ENCODE measurements at regions not wholly inside any gene's neighbourhood (a gene's known extent, or its start where the extent isn't known, plus 50 kb on each side); places are given as distances from the start of the nearest gene placed in this dataset.

DNA sequence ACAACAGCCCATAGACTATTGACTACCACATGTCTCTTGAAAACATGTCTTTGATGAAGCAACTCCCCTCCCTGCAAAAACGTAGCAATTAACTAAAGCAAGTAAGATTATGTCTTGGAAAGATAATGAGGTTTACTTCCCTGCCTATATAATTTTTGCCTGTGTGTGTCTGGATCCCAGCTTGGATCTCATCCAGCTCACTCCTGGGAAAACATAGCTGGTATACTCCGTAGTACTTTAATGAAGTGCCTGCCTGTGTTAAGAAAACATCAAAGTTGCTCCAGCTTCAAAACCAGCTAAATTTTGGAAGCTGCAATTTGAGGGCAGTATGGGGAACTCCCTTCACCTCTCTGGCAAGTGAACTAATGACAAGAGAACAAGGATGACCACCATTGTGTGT is 182.6 kb upstream of the C9orf72 start:
- Histone ChIP-seq H3K4me3 (no peak overlapping the region), H3K9me3 (replicated peaks; ENCODE audit: control insufficient read depth, insufficient read depth, low read length) (no peaks in the 10 kb centered on the region), H3K4me1 (ENCODE audit: control insufficient read depth, insufficient read depth, low read length) (no peaks in the 10 kb centered on the region), H3K4me2 (ENCODE audit: control insufficient read depth, insufficient read depth) (no peak overlapping the region), H2AFZ (ENCODE audit: control insufficient read depth, low read depth, low read length) (no peak overlapping the region), H3K27me3 (replicated peaks in 1 of 2; ENCODE audit: control insufficient read depth in 2 of 2, insufficient read depth in 2 of 2, low read length in 1 of 2) (no peaks in the 10 kb centered on the region), H3K27ac (ENCODE audit: control insufficient read depth, insufficient read depth) (no peak overlapping the region), H3K36me3 (ENCODE audit: control insufficient read depth in 2 of 2, insufficient read depth in 2 of 2, low read length in 1 of 2) (no peaks in the 10 kb centered on the region), H4K20me1 (ENCODE audit: control insufficient read depth, insufficient read depth) (no peaks in the 10 kb centered on the region), H3K79me2 (ENCODE audit: control insufficient read depth, insufficient read depth, low read length) (no peaks in the 10 kb centered on the region), H3K9ac (ENCODE audit: control insufficient read depth, insufficient read depth, low read length) (no peak overlapping the region)
- FAIRE-seq (no peak), DNase-seq (ENCODE audit: low read depth, low spot score) (no peak), ATAC-seq (no peak)
- BruUV-seq (replicated peaks): no TSS peak
- intact Hi-C loops (cut with micrococcal nuclease; ENCODE audit: unreplicated experiment) (no loop called here), in situ Hi-C loops (cut with MboI) (no loop called here)
- POLR2A ChIA-PET: no interaction called here
- RAD21 ChIA-PET (ENCODE audit: unreplicated experiment): no interaction called here
- CTCF ChIA-PET: interaction anchor here (1.5 kb wide), 1 partner anchor 9 kb away, joined by 3 read pairs; no protein-coding TSS in a partner anchor
- SMC1A ChIA-PET (ENCODE audit: uncharacterized antibody, unreplicated experiment): interaction anchor here (0.5 to 1.0 kb wide), 3 partner anchors 29 to 120 kb away, joined by 3 read pairs; no protein-coding TSS in a partner anchor
- 33% methylated on average over 2 of the region's 2 CpGs for WGBS (ENCODE audit: insufficient coverage, insufficient replicate concordance, low lambda C conversion rate, missing lambda C conversion rate)
- TF ChIP-seq, protein P1, sequence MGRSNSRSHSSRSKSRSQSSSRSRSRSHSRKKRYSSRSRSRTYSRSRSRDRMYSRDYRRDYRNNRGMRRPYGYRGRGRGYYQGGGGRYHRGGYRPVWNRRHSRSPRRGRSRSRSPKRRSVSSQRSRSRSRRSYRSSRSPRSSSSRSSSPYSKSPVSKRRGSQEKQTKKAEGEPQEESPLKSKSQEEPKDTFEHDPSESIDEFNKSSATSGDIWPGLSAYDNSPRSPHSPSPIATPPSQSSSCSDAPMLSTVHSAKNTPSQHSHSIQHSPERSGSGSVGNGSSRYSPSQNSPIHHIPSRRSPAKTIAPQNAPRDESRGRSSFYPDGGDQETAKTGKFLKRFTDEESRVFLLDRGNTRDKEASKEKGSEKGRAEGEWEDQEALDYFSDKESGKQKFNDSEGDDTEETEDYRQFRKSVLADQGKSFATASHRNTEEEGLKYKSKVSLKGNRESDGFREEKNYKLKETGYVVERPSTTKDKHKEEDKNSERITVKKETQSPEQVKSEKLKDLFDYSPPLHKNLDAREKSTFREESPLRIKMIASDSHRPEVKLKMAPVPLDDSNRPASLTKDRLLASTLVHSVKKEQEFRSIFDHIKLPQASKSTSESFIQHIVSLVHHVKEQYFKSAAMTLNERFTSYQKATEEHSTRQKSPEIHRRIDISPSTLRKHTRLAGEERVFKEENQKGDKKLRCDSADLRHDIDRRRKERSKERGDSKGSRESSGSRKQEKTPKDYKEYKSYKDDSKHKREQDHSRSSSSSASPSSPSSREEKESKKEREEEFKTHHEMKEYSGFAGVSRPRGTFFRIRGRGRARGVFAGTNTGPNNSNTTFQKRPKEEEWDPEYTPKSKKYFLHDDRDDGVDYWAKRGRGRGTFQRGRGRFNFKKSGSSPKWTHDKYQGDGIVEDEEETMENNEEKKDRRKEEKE (IDR thresholded peaks at IDR 0.05): no peak
- TF ChIP-seq, protein P2, sequence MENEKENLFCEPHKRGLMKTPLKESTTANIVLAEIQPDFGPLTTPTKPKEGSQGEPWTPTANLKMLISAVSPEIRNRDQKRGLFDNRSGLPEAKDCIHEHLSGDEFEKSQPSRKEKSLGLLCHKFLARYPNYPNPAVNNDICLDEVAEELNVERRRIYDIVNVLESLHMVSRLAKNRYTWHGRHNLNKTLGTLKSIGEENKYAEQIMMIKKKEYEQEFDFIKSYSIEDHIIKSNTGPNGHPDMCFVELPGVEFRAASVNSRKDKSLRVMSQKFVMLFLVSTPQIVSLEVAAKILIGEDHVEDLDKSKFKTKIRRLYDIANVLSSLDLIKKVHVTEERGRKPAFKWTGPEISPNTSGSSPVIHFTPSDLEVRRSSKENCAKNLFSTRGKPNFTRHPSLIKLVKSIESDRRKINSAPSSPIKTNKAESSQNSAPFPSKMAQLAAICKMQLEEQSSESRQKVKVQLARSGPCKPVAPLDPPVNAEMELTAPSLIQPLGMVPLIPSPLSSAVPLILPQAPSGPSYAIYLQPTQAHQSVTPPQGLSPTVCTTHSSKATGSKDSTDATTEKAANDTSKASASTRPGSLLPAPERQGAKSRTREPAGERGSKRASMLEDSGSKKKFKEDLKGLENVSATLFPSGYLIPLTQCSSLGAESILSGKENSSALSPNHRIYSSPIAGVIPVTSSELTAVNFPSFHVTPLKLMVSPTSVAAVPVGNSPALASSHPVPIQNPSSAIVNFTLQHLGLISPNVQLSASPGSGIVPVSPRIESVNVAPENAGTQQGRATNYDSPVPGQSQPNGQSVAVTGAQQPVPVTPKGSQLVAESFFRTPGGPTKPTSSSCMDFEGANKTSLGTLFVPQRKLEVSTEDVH (IDR thresholded peaks at IDR 0.05; ENCODE audit: low read depth, partially characterized antibody): no peak
- TF ChIP-seq, protein P3, sequence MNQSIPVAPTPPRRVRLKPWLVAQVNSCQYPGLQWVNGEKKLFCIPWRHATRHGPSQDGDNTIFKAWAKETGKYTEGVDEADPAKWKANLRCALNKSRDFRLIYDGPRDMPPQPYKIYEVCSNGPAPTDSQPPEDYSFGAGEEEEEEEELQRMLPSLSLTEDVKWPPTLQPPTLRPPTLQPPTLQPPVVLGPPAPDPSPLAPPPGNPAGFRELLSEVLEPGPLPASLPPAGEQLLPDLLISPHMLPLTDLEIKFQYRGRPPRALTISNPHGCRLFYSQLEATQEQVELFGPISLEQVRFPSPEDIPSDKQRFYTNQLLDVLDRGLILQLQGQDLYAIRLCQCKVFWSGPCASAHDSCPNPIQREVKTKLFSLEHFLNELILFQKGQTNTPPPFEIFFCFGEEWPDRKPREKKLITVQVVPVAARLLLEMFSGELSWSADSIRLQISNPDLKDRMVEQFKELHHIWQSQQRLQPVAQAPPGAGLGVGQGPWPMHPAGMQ (IDR thresholded peaks at IDR 0.05; ENCODE audit: borderline replicate concordance): no peak
- no peak for TF ChIP-seq NRF1 (conservative IDR thresholded peaks at IDR 0.05; ENCODE audit: low read depth, low read length)
- TF ChIP-seq FOS (IDR thresholded peaks at IDR 0.05; ENCODE audit: borderline replicate concordance, extremely low read depth, insufficient read length): no peak
- TF ChIP-seq CHD2 (IDR thresholded peaks at IDR 0.05; ENCODE audit: borderline replicate concordance, low read depth, low read length): no peak
- TF ChIP-seq CBFB (IDR thresholded peaks at IDR 0.05; ENCODE audit: low read depth): no peak
- no peak for TF ChIP-seq TARDBP (IDR thresholded peaks at IDR 0.05; ENCODE audit: borderline replicate concordance)
- no peak for TF ChIP-seq CEBPB (IDR thresholded peaks at IDR 0.05; ENCODE audit: borderline replicate concordance in 1 of 2, low read depth in 2 of 2, low read length in 2 of 2)
- TF ChIP-seq, protein P4, sequence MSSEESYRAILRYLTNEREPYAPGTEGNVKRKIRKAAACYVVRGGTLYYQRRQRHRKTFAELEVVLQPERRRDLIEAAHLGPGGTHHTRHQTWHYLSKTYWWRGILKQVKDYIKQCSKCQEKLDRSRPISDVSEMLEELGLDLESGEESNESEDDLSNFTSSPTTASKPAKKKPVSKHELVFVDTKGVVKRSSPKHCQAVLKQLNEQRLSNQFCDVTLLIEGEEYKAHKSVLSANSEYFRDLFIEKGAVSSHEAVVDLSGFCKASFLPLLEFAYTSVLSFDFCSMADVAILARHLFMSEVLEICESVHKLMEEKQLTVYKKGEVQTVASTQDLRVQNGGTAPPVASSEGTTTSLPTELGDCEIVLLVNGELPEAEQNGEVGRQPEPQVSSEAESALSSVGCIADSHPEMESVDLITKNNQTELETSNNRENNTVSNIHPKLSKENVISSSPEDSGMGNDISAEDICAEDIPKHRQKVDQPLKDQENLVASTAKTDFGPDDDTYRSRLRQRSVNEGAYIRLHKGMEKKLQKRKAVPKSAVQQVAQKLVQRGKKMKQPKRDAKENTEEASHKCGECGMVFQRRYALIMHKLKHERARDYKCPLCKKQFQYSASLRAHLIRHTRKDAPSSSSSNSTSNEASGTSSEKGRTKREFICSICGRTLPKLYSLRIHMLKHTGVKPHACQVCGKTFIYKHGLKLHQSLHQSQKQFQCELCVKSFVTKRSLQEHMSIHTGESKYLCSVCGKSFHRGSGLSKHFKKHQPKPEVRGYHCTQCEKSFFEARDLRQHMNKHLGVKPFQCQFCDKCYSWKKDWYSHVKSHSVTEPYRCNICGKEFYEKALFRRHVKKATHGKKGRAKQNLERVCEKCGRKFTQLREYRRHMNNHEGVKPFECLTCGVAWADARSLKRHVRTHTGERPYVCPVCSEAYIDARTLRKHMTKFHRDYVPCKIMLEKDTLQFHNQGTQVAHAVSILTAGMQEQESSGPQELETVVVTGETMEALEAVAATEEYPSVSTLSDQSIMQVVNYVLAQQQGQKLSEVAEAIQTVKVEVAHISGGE (CRISPR knock-in tag; IDR thresholded peaks at IDR 0.05): no peak
- no peak for TF ChIP-seq BHLHE40 (IDR thresholded peaks at IDR 0.05; ENCODE audit: borderline replicate concordance in 1 of 2, low read depth in 2 of 2, low read length in 1 of 2)
- TF ChIP-seq, protein P5, sequence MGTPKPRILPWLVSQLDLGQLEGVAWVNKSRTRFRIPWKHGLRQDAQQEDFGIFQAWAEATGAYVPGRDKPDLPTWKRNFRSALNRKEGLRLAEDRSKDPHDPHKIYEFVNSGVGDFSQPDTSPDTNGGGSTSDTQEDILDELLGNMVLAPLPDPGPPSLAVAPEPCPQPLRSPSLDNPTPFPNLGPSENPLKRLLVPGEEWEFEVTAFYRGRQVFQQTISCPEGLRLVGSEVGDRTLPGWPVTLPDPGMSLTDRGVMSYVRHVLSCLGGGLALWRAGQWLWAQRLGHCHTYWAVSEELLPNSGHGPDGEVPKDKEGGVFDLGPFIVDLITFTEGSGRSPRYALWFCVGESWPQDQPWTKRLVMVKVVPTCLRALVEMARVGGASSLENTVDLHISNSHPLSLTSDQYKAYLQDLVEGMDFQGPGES (IDR thresholded peaks at IDR 0.05): no peak
- no peak for TF ChIP-seq STAT3 (IDR thresholded peaks at IDR 0.05; ENCODE audit: low read depth, low read length)
